GM12878 (cell line): ENCODE measurements at regions not wholly inside any gene's neighbourhood (a gene's known extent, or its start where the extent isn't known, plus 50 kb on each side); places are given as distances from the start of the nearest gene placed in this dataset.

Source experiments
- ATAC-seq: fragments of 200-7000 bp; cut with Tn5 transposase; 3 replicates; pipeline ENCODE4 v1.9.1; 2020; ENCODE audit warnings: mild to moderate bottlenecking, moderate library complexity
- BruUV-seq: library from RNA; stranded (reverse); fragments of 400-500 nt; replicated peaks from 2 replicates; lab custom pipeline; 2021; lab: Mats Ljungman, UMichigan
- CTCF ChIA-PET: fragments of 300-600 bp; sonication (Branson Sonifier 250); formaldehyde crosslinking; extraction: SDS; loops from one replicate; lab custom pipeline; 2021; ENCODE audit warnings: inconsistent platforms; lab: Yijun Ruan, JAX
- POLR2A ChIA-PET: fragments of 350-600 bp; formaldehyde crosslinking; extraction: SDS; loops from one replicate; lab custom pipeline; 2021; ENCODE audit warnings: inconsistent platforms; lab: Charles Lee
- RAD21 ChIA-PET: fragments of 300-600 bp; sonication (Branson Sonifier 250); formaldehyde crosslinking; loops from one replicate; lab custom pipeline; 2023; ENCODE audit warnings: antibody characterized with exemption; ENCODE audit not compliant: unreplicated experiment; lab: Charles Lee
- SMC1A ChIA-PET: fragments of 300-600 bp; sonication (Branson Sonifier 250); formaldehyde crosslinking; loops from one replicate; lab custom pipeline; 2023; ENCODE audit not compliant: unreplicated experiment, uncharacterized antibody; lab: Charles Lee
- DNase-seq: peaks from one replicate; pipeline ENCODE4 v3.0.0-alpha.2; 2011; ENCODE audit warnings: low read depth, low spot score
- FAIRE-seq: peaks from 3 replicates; lab custom pipeline; 2011; peaks lifted over from hg19 to GRCh38; lab: Jason Lieb, UNC
- H2AFZ ChIP-seq: 2 replicates; pipeline ENCODE4 v1.6.0; 2011; ENCODE audit warnings: low read depth, low read length, control low read depth; ENCODE audit not compliant: control insufficient read depth
- H3K27ac ChIP-seq: 2 replicates; pipeline ENCODE4 v1.5.1; 2011; ENCODE audit warnings: control low read depth; ENCODE audit not compliant: control insufficient read depth, insufficient read depth
- H3K27me3 ChIP-seq, 2 experiments: replicated peaks in 1 of 2; 2 replicates each; pipeline versions ENCODE4 v1.6.0 to v1.6.1; 2011; ENCODE audit warnings: low read length in 1 of 2; ENCODE audit not compliant: control insufficient read depth in 2 of 2, insufficient read depth in 2 of 2
- H3K36me3 ChIP-seq, 2 experiments: 2 replicates each; pipeline ENCODE4 v1.5.1; 2011; ENCODE audit warnings: low read length in 1 of 2; ENCODE audit not compliant: control insufficient read depth in 2 of 2, insufficient read depth in 2 of 2
- H3K4me1 ChIP-seq: 2 replicates; pipeline ENCODE4 v1.6.1; 2011; ENCODE audit warnings: mild to moderate bottlenecking, low read length, moderate library complexity, mixed read lengths; ENCODE audit not compliant: control insufficient read depth, insufficient read depth
- H3K4me2 ChIP-seq: 2 replicates; pipeline ENCODE4 v1.6.0; 2011; ENCODE audit warnings: control low read depth; ENCODE audit not compliant: control insufficient read depth, insufficient read depth
- H3K4me3 ChIP-seq: fragments of 200-600 bp; sonication (generic); 2 replicates; pipeline ENCODE4 v1.5.1; 2016
- H3K79me2 ChIP-seq: 2 replicates; pipeline ENCODE4 v1.6.0; 2011; ENCODE audit warnings: low read length; ENCODE audit not compliant: control insufficient read depth, insufficient read depth
- H3K9ac ChIP-seq: 2 replicates; pipeline ENCODE4 v1.8.0; 2011; ENCODE audit warnings: low read length, control low read depth, mixed read lengths; ENCODE audit not compliant: control insufficient read depth, insufficient read depth
- H3K9me3 ChIP-seq: replicated peaks from 3 replicates; pipeline ENCODE4 v1.5.1; 2011; ENCODE audit warnings: mild to moderate bottlenecking, low read length; ENCODE audit not compliant: control insufficient read depth, insufficient read depth
- H4K20me1 ChIP-seq: 2 replicates; pipeline ENCODE4 v1.6.0; 2011; ENCODE audit not compliant: control insufficient read depth, insufficient read depth
- ATF7 ChIP-seq: fragments of 450-650 bp; IDR thresholded peaks from 2 replicates; pipeline ENCODE4 v1.6.1; 2016; ENCODE audit warnings: low read depth, mild to moderate bottlenecking
- CREM ChIP-seq: IDR thresholded peaks from 2 replicates; pipeline ENCODE4 v1.6.1; 2014; ENCODE audit warnings: antibody characterized with exemption, low read depth
- FOXM1 ChIP-seq: IDR thresholded peaks from 2 replicates; pipeline ENCODE4 v1.6.1; 2012; ENCODE audit warnings: low read depth, mild to moderate bottlenecking, inconsistent platforms, low read length, moderate library complexity
- GABPA ChIP-seq: IDR thresholded peaks from 2 replicates; pipeline ENCODE4 v1.6.1; 2014; ENCODE audit warnings: antibody characterized with exemption, low read depth, mild to moderate bottlenecking, inconsistent platforms
- HDAC2 ChIP-seq: fragments of 200-600 bp; sonication (generic); IDR thresholded peaks from 2 replicates; pipeline ENCODE4 v1.6.1; 2017
- HDGF ChIP-seq: fragments of 450-650 bp; IDR thresholded peaks from 2 replicates; pipeline ENCODE4 v1.6.1; 2016; ENCODE audit warnings: antibody characterized with exemption
- IKZF2 ChIP-seq, 2 experiments: fragments of 450-650 bp; IDR thresholded peaks; 2 replicates each; pipeline ENCODE4 v1.6.1; 2017; ENCODE audit warnings: mild to moderate bottlenecking in 2 of 2, moderate library complexity in 2 of 2
- MEF2B ChIP-seq: fragments of 450-650 bp; IDR thresholded peaks from 2 replicates; pipeline ENCODE4 v1.6.1; 2018; ENCODE audit warnings: mild to moderate bottlenecking, moderate library complexity; ENCODE audit not compliant: partially characterized antibody, poor library complexity, severe bottlenecking
- POLR2A ChIP-seq: IDR thresholded peaks from 2 replicates; pipeline ENCODE4 v1.6.1; 2011; ENCODE audit warnings: low read depth, mild to moderate bottlenecking, low read length
- RELA ChIP-seq: fragments of 450-650 bp; IDR thresholded peaks from 2 replicates; pipeline ENCODE4 v1.8.0; 2014; ENCODE audit warnings: borderline replicate concordance; ENCODE audit not compliant: partially characterized antibody
- SMAD1 ChIP-seq: fragments of 450-650 bp; IDR thresholded peaks from 2 replicates; pipeline ENCODE4 v1.6.1; 2018; ENCODE audit warnings: mild to moderate bottlenecking, low read depth; ENCODE audit not compliant: partially characterized antibody
- SMARCA5 ChIP-seq: fragments of 450-650 bp; IDR thresholded peaks from 2 replicates; pipeline ENCODE4 v1.6.1; 2017; ENCODE audit warnings: mild to moderate bottlenecking
- SP1 ChIP-seq: IDR thresholded peaks from one replicate; pipeline ENCODE4 v1.6.1; 2011; ENCODE audit warnings: low read depth, low read length
- STAT3 ChIP-seq: IDR thresholded peaks from 2 replicates; pipeline ENCODE4 v1.6.1; 2011; ENCODE audit warnings: low read depth, low read length, improper control_type of control experiment
- YBX1 ChIP-seq: fragments of 450-650 bp; IDR thresholded peaks from 2 replicates; pipeline ENCODE4 v1.6.1; 2016; ENCODE audit warnings: antibody characterized with exemption
- WGBS: methylation state at CpG from one replicate; pipeline ENCODE4 v1.1.6; 2016; ENCODE audit warnings: low lambda C conversion rate; ENCODE audit not compliant: insufficient replicate concordance, insufficient coverage; ENCODE audit errors: missing lambda C conversion rate; 5-methylcytosine and 5-hydroxymethylcytosine counted together
- in situ Hi-C: fragments of 300-500 bp; cut with MboI; formaldehyde crosslinking; loops from 9 replicates; pipeline ENCODE4 v1.14.3; 2018; ENCODE audit warnings: mixed read lengths
- intact Hi-C: fragments of 100-400 bp; cut with micrococcal nuclease; formaldehyde crosslinking; loops from one replicate; pipeline ENCODE4 v1.14.2; 2022; ENCODE audit not compliant: unreplicated experiment
- TF ChIP-seq, protein P1 (sequence below): fragments of 450-650 bp; IDR thresholded peaks from 2 replicates; pipeline ENCODE4 v1.6.1; 2016; ENCODE audit warnings: mild to moderate bottlenecking, moderate library complexity, borderline replicate concordance
- TF ChIP-seq, protein P2 (sequence below): fragments of 450-650 bp; IDR thresholded peaks from 2 replicates; pipeline ENCODE4 v1.6.1; 2016; ENCODE audit warnings: mild to moderate bottlenecking
- TF ChIP-seq, protein P3 (sequence below): fragments of 450-650 bp; IDR thresholded peaks from 2 replicates; pipeline ENCODE4 v1.6.1; 2017; ENCODE audit warnings: mild to moderate bottlenecking

DNA sequence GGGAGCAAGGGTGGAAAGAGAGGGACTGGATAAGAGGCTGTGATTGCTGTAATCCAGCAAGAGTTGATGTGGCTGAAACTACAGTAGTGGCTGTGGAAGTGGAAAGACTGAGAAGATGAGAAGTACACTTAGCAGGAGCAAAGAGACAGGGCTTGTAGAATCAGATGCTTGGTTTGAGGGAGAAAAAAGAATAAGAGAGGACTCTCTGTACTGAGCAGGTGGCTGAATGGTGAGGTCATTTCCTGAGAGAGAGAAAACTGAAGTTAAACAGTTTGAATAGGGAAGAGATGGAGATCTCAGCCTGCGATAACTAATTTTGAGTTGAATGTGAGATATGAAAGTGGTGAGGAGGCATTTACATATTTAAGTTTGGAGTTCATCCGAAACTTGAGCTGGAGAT, 95.8 kb upstream of the SLC25A36 start:
- Histone ChIP-seq H3K79me2 (no peaks in the 10 kb centered on the region), H3K4me1 (peaks cover 27% of the 10 kb centered on the region), H3K36me3 (no peaks in the 10 kb centered on the region), H3K9me3 (no peaks in the 10 kb centered on the region; the same call in 2 of the 3 replicates), H3K4me3 (no peak overlapping the region), H3K4me2 (no peak overlapping the region), H3K27ac (no peak overlapping the region), H4K20me1 (no peaks in the 10 kb centered on the region), H3K9ac (no peak overlapping the region), H3K27me3 (no peaks in the 10 kb centered on the region), H2AFZ (no peak overlapping the region)
- ChIA-PET RAD21 (no interaction called here), SMC1A (interaction anchor here (1.0 to 2.3 kb wide), 5 partner anchors 10 to 134 kb away, joined by 3 to 9 read pairs (median 3); no protein-coding TSS in a partner anchor), POLR2A (interaction anchor here (1.0 kb wide), 1 partner anchor 17 kb away, joined by 3 read pairs; no protein-coding TSS in a partner anchor), CTCF (interaction anchor here (0.8 to 1.5 kb wide), 2 partner anchors 9 to 80 kb away, joined by 3 read pairs; no protein-coding TSS in a partner anchor)
- intact Hi-C loops, result no loop called here
- in situ Hi-C loops, result no loop called here
- peak; percentile 49 for ATAC-seq
- BruUV-seq, result no TSS peak
- 38% methylated on average over 2 of the region's 2 CpGs for WGBS
- no peak for DNase-seq
- no peak for FAIRE-seq
- TF ChIP-seq SMARCA5 (no peak), FOXM1 (no peak), HDGF (no peak), RELA (no peak), IKZF2 (IDR thresholded peaks at IDR 0.05) (peak; percentile 23 to 31; a peak in 2 of 4 replicates), MEF2B (no peak), STAT3 (no peak), CREM (peak; percentile 23; the same call in 1 of the 2 replicates), GABPA (no peak), SMAD1 (no peak), HDAC2 (no peak), SP1 (no peak), YBX1 (no peak), ATF7 (peak; percentile 83), POLR2A (no peak)
- TF ChIP-seq, protein P1, sequence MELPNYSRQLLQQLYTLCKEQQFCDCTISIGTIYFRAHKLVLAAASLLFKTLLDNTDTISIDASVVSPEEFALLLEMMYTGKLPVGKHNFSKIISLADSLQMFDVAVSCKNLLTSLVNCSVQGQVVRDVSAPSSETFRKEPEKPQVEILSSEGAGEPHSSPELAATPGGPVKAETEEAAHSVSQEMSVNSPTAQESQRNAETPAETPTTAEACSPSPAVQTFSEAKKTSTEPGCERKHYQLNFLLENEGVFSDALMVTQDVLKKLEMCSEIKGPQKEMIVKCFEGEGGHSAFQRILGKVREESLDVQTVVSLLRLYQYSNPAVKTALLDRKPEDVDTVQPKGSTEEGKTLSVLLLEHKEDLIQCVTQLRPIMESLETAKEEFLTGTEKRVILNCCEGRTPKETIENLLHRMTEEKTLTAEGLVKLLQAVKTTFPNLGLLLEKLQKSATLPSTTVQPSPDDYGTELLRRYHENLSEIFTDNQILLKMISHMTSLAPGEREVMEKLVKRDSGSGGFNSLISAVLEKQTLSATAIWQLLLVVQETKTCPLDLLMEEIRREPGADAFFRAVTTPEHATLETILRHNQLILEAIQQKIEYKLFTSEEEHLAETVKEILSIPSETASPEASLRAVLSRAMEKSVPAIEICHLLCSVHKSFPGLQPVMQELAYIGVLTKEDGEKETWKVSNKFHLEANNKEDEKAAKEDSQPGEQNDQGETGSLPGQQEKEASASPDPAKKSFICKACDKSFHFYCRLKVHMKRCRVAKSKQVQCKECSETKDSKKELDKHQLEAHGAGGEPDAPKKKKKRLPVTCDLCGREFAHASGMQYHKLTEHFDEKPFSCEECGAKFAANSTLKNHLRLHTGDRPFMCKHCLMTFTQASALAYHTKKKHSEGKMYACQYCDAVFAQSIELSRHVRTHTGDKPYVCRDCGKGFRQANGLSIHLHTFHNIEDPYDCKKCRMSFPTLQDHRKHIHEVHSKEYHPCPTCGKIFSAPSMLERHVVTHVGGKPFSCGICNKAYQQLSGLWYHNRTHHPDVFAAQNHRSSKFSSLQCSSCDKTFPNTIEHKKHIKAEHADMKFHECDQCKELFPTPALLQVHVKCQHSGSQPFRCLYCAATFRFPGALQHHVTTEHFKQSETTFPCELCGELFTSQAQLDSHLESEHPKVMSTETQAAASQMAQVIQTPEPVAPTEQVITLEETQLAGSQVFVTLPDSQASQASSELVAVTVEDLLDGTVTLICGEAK, result no peak
- TF ChIP-seq, protein P2, sequence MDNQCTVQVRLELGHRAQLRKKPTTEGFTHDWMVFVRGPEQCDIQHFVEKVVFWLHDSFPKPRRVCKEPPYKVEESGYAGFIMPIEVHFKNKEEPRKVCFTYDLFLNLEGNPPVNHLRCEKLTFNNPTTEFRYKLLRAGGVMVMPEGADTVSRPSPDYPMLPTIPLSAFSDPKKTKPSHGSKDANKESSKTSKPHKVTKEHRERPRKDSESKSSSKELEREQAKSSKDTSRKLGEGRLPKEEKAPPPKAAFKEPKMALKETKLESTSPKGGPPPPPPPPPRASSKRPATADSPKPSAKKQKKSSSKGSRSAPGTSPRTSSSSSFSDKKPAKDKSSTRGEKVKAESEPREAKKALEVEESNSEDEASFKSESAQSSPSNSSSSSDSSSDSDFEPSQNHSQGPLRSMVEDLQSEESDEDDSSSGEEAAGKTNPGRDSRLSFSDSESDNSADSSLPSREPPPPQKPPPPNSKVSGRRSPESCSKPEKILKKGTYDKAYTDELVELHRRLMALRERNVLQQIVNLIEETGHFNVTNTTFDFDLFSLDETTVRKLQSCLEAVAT, result no peak
- TF ChIP-seq, protein P3, sequence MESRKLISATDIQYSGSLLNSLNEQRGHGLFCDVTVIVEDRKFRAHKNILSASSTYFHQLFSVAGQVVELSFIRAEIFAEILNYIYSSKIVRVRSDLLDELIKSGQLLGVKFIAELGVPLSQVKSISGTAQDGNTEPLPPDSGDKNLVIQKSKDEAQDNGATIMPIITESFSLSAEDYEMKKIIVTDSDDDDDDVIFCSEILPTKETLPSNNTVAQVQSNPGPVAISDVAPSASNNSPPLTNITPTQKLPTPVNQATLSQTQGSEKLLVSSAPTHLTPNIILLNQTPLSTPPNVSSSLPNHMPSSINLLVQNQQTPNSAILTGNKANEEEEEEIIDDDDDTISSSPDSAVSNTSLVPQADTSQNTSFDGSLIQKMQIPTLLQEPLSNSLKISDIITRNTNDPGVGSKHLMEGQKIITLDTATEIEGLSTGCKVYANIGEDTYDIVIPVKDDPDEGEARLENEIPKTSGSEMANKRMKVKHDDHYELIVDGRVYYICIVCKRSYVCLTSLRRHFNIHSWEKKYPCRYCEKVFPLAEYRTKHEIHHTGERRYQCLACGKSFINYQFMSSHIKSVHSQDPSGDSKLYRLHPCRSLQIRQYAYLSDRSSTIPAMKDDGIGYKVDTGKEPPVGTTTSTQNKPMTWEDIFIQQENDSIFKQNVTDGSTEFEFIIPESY, result no peak
